ENCODE measurements at regions not wholly inside any gene's neighbourhood (a gene's known extent, or its start where the extent isn't known, plus 50 kb on each side); places are given as distances from the start of the nearest gene placed in this dataset.
"Not testable (repeated sequence)": the region's sequence is repeated elsewhere in the genome, so short reads cannot be mapped to it uniquely, and the experiment has no call there.

DNA sequence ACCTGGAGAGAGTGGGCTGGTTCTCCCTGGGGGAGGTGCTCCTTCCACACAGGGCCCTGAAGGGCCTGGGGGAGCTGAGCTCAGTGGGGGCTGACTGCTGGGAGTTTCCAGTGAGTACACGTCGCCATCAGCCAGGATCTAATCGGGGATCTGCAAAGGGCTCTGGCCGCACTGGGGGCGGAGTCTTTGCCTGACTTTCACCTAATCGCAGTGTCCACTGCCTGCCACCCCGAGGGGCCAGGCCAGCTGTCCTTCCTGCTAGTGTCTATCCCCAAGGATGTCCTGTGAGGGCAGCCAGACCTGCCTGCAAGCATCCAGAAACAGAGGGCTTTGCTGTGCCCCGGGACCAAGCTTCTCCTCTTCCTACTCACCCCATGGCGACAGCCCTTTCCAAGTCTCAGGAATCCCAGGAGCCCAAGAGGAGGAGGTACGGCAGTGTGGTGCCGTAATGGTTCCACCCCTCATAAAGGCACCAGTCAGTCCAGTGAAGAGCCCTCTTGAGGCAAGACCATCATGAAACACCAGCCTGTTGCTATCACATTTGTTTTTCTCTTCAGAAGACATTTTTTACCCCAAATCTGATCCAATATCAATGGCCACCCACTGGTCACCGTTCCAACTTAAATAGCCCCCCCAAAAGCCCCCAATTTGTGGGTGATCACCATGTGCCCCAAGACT lies 243.1 kb upstream of the ECI2 start:
- no peak for DNase-seq (ENCODE audit: low read depth in 3 of 3)

DNA sequence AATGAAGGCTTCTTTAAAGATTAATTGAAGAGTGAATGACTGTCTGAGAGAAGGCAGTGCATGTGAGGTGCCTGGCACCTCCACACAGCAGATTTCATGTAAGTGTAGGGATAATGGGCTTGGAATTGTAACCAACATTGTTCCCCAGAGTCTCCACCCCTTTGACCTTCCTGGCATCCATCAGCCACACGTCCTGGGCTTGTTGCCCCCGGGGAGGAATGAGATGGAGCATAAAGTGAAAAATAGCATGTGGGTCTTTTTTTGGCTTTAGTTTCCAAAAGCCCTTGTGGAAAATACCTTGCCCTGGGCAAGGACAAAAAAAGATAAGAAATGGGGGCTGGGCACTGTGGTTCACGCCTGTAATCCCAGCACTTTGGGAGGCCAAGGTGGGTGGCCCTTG lies 242.2 kb upstream of the ECI2 start:
- DNase-seq (ENCODE audit: low read depth in 3 of 3), result no peak

DNA sequence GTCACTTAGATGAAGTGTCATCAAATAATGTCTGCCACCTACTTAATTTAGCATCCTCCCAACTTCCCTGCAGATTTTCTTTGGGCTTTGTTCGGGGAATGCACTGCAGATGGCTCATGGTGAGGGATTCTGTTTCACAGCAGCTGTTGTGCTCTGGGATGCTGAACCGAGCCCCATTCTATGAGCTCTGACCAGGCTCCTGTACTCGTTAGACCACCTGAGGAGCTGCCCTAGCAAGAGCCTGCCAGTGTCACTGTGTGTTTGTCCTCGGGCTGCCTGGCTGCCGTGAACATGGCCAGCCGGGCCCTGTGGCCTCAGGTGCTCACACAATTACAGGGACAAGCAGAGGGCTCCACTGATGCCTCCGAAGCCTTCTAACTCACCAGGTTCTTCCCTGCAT lies 238.8 kb upstream of the ECI2 start:
- DNase-seq (ENCODE audit: low read depth in 3 of 3), result no peak

DNA sequence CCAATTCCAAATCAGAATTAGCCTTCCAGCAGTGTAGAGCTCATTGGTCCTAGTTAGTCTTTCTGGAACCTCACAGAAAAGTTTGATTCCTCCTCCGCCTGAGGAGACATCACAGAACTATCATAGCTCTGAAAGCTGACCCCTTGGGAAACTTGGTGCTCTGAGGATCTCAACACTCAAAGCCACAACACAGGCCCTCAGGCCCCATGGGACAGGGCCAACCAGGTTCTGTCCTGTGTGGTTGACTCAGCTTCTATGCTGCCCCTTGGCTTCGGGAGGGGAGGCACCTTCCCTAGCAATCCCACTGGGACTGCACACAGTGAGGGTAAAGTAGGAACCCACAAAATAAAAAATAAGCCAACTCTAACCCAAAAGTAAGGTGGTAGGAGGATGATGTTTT lies 237.5 kb upstream of the ECI2 start:
- DNase-seq (ENCODE audit: low read depth in 3 of 3), result no peak

DNA sequence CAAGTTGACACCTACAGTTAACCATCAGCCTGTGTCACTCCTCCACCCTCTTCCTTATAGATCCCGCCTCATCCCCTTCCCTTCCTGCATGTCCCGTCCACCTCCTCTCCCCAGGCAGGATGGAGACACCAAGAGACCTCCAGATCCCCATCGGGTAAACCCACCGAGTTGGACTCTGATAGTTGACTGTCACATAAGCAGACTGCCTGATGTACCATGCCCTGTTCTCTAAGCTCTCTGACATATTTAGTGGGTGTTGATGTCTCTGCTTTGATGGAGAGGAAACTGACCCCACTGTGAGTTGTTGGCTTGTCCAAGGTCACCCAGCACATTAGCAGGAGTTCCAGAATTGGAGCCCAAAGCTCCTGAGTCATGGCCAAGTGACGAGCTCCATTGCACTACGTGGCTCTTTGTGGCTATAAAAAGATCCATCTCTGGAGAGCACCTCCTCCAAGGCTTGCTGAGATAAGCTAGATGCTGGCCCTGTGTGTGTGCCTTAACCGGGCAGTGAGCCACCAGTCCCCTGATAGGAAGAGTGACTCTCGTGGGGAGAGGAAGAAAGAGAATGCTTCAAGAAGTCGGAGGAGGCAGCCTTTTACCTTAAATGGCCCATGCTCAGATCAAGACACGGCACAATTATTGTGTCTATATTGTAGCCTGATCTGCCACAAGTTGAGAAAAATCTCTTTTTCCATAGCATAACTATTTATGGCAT lies 236.0 kb upstream of the ECI2 start:
- DNase-seq (ENCODE audit: low read depth in 3 of 3), result no peak

DNA sequence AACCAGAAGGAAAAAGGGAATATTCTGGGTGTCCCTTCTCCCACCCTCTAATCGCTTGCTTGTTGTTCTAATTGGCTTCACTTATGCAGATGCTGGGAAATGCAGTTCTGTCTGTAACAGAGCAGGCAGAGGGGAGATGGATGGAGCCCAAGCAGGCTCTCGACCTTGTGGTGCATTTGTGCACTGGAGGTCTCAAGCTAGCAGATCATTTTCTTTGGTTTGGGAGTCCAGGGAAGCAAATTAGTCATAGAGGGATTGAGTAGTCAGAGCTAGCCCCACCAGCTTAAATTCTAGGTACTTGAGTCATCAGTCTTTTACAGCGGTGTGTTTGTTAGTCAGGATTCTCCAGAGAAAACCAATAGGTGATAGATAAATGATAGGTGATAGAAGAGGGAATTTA lies 234.7 kb upstream of the ECI2 start:
- DNase-seq (ENCODE audit: low read depth in 3 of 3), result no peak

DNA sequence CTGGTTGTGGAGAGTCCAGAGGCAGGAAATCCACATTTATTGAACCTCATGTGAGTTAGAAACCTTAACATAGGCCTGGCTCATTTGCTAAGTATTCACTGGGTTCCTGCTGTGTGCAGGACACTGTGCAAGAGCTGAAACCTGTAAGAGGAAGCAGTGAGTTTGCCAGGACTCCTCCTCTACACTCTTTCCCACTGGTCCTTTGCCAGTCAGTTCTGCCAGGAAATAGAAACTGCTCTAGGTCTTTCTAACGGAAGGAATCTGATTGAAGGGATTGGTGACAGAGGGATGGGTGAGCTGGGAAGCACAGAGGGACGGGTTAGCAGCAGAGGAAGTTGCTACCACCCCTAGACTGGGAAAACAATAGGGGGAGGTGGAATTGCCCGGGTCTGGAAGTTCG lies 234.2 kb upstream of the ECI2 start:
- no peak for DNase-seq (ENCODE audit: low read depth in 3 of 3)

DNA sequence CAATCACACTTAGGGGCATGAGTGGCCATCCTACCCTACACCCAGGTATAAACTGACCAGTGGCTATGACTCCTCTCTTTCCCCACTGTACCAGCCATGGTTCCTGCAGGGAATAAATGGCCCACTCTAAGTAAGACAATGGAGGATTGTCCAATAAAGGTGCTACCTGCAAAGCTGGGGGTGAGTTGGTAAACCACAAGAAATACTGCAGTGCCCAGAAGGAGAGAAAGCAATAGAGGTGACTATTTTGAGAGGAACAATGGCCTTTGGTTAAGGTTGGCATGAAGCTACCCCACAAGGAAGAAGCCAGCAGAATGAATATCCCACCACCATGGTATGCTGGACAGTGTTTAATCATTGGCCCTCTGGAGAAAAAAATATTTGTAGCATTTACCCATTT lies 233.3 kb upstream of the ECI2 start:
- no peak for DNase-seq (ENCODE audit: low read depth in 3 of 3)

DNA sequence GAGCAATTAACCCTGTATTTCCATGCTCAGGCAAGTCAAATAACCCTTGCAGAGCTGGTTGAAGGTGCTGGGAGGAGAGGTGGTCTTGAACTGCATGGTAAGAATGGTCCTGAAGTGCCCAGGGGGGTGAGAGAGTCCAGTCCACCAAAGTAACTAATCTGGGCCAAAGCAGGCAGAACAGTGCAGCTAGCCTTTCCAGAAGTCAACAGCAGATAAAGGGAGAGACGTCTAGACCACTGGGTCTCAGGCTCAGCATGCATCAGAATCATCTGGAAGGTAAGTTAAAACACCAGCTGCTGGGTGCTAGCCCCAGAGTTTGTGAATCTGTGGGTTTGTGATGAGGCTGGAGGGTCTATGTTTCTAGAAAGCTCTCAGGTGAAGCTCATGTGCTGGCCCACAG lies 232.3 kb upstream of the ECI2 start:
- no peak for DNase-seq (ENCODE audit: low read depth in 3 of 3)

DNA sequence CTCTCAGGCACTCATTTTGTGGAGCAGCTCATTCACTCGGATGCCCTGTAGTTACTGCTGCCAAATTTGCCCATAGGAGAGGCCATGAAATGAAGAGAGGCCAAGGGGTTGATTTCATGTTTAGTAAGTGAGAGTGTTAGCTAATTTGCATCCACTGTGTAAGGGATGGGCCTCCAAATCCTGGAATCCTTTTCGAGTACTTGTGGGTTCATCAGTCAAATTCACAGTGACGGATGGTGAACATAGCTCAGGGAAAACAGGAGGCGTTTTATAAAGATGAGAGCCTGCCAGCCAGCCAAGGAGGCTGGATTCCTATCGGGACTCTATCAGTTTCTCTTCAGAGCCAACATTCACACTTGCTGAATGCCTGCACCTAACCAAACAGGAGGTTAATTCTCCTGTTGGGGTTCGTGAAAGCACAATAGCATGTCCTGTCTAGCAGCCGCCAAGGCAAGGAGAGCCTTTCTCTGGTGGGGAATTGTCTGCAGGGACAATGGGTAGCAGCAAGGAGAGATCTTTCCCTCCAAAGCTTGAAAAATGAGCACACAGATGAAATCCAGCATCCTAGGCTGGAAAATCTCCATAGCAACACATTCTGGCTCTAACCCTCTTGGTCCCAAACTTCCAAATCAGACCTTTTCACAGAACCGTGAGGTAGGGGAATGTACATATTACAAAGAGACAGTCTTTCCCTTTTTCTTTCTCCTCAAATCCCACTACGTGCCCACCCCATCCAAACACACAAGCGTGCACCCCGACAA lies 231.4 kb upstream of the ECI2 start:
- DNase-seq (ENCODE audit: low read depth in 3 of 3), result no peak

DNA sequence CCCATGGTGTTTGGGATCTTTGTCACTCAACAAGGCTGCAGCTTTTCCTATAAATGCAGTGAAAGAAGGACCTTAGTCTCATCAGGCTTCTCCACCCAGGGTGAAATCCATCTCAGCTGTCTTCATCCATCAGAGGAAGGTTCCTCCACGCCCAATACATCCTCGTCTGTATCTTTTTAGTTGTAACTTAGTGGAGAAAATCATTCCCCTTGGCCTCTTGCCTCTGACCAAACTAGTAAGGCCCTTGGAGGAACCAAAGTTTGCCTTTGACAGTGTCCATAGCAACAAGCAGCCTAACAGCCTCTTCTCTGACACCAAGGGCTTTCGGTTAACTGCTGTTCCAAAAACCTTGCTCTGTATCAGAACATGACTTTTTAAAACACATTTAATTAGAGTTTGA lies 230.3 kb upstream of the ECI2 start:
- no peak for DNase-seq (ENCODE audit: low read depth in 3 of 3)

DNA sequence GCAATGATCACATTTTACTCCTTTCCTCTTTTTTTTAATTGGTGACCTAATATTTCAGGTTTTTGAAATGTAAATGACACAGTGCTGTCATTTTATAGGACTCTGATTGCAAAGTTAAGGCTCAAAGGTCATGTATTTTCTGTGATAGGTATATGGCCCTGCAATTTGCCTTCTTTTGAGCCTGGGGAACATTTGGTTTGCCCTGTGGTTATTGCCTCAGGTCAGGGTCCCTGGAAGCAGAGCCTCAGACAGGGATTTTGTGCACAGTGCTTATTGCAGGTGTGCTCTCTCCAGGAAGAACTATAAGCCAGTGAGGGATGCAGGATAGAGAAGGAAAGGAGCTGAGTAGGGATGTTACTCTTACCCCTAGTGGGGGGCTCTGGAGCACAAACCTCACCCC lies 229.3 kb upstream of the ECI2 start:
- DNase-seq (ENCODE audit: low read depth in 3 of 3), result no peak

DNA sequence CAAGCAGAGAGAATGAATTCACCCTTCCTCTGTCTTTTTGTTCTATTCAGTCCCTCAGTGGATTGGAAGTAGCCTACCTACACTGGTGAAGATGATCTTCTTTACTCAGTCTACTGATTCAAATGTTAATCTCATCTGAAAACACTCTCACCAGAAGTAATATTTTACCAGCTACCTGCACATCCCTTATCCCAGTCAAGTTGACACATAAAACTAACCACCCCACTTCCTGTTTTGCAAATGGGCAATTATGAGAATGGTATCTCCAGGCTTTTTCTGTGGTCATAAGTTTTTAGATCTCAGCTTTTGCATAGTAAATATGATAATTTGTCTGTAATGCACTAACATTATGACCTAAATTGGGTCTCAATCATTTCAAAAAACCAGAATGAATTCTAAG lies 228.8 kb upstream of the ECI2 start:
- no peak for DNase-seq (ENCODE audit: low read depth in 3 of 3)

DNA sequence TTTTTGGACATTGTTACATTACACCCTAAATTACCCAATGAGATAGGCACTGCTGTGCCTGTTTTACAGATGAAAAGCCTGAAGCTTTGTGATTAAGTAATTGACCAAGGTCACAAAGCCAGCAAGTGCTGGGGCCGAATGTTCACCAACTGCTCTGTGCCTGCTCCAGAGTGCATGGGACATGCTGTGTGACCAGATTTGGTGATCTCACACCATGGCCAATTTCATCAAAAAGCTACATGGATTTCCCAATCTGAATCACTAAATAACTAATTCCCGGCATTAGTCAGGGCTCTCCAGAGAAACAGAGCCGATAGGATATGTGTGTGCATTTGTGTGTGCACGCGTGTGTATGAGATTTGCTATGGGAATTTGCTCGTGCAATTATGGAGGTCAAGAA lies 228.3 kb upstream of the ECI2 start:
- no peak for DNase-seq (ENCODE audit: low read depth in 3 of 3)

DNA sequence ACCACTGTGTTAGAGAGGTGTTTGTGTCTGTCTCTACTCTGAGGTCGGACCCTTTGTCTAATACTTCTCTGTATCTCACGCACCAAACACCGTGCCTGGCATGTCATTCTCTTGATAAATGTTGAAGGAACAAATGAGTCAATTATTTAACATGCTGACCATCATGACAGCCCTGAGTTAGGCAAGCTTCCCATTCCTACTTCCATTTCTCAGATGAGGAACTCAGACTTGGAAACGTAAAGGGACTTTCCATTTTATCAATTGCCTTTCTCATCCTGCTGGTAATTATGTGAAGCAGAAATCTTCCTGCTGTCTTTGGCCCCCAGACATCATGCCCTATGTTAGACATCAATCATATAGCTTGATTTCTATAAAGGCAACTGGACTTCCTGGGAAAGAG lies 227.0 kb upstream of the ECI2 start:
- DNase-seq (ENCODE audit: low read depth in 3 of 3), result no peak

DNA sequence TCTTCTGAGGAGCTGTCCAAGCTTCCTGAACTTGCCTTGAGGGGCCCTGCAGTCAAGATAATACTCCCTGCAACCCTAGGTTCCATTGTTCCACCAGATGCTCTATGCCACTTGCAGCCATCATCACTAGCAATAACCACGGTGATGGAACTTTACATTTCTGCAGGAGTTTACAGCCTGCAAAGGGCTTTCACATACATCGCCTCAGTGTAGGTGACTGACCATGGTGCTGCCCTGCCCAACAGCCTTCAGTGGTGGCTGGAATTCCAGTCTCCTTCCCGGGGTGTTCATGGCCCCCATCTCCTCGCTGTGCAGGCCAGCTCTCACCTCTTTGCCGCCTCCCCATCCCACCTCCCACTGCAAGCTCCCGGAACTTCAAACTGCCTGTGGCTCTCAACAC lies 225.5 kb upstream of the ECI2 start:
- no peak for DNase-seq (ENCODE audit: low read depth in 3 of 3)

DNA sequence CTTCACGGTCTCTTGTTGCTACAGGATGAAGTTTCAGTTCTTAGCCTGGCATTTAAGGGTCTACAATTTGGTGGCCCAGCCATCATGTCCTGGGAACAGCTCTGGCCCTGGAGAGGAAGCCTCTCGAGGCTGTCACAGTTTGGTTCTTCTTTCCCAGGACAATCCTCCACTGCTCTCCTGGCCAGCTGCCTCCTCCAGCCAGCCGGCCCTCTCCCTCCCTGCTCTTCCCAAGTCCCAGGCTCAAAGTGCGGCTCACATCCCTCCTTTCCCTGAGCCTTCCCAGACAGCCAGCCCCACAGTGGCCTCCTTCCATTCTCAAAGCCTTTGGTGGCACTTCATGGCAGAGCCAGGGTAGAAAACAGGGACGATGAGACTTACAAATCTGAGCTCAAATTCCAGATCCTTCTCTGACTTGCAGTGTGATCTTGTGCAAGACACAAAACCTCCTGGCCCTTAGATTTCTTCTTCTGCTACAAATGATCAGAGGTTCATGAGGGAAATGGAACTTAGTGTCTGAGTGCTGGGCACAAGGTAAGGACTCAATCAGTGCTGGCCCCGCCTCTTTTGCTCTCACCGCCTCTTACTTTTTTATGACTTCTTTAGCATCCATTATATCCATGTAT lies 223.8 kb upstream of the ECI2 start:
- no peak for DNase-seq (ENCODE audit: low read depth in 3 of 3)

DNA sequence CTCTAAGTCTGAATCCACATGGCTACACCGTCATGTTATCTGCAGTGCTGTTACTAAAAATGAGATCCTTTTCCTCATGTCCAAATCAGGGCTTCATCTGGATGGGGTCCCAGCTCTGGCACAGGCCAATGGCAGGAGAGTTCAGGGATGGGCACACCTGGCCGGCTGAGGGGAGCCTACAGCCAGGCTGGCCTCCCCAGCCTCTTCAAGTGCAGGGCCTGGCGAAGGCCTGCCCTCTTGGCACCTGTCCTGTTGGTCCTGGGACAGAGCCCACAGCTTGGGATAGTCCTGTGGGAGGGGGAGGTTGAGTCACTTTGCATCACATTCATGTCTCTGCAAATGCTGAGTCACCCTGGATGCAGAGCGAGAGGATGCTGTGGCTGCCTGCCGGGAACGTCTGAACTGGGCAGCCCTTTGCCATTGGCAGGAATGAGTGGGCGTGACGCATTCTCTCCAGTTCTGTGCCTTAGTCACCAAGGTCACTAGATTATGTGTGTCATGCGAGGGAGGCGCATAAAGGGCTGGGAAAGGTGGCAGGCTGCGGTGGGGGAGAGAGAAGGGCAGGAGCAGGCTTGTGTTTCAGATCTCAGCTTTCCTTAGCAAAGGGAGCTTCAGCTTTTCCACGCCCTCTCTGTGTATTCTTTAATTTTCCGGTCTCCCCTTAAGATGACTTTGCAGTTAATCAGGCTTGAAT lies 223.2 kb upstream of the ECI2 start:
- no peak for DNase-seq (ENCODE audit: low read depth in 3 of 3)

DNA sequence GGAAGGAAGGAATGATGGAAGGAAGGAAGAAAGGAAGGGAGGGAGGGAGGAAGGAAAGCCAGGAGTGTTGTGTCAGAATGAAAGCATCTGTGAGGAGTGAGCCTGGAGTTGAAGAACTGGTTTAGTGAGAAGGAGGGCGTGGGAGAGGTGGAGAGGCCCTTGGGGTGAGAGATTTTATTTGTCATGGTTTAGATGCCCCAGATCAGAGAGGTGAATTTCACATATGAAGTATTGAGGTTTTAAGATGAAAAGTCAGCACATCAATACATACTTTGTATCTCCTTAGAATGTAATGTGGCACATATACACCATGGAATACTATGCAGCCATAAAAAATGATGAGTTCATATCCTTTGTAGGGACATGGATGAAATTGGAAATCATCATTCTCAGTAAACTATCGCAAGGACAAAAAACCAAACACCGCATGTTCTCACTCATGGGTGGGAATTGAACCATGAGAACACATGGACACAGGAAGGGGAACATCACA lies 222.3 kb upstream of the ECI2 start:
- DNase-seq (ENCODE audit: low read depth in 3 of 3), result not testable (repeated sequence)

DNA sequence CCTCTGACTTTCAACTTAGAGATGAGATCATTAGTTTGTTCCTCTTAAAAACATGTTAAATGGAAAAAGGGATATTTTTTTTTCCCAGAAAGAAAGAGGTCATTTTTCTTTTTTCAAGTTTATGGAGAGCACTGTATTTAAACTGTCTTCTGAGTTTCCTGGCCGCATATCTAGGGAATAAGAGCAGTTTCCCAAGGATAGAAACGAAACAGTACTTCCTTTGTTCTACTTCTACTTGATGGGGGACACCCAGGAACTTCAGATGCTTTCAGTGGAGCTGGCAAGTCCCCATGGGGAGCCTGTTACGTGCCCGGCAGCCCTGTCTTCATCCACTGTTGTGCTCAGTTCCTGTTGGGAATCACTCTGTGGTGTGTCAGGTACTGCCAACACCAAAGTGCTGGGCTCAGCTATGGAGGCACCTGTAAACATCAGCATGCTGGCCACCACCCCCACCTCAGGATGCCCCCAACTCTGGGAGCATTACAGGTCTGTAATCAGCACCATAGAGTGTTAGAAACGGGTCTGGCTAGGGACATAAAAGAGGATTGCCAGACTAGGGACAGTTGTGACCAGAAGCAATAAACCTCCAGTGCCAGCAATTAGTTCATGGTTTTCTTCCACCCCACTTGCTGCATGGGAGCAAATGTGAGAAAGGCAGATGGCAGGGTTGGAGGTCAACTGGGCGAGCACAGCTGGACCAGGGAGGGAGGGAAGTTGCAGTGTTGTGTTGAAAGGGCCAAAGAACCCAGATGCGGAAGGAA lies 221.7 kb upstream of the ECI2 start:
- no peak for DNase-seq (ENCODE audit: low read depth in 3 of 3)

DNA sequence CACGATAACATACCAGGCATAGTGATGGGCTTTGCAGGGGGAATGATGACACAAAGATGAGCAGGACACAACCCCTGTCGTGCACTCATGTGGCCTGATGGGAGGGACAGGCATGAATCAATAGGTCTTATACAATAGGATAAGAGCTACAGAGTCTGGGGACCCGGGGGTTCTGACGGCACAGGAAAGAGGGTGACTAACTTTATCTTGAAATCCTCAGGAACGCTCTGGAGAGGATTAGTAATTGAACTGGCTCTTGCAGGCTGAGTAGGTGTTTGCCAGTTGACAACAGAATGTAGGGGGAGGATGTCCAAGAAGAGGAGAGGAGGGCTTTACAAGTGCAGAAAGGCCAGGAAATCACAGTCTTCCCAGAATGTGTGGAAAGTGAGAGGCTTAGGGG lies 219.9 kb upstream of the ECI2 start:
- DNase-seq (ENCODE audit: low read depth in 3 of 3), result no peak

All from stimulated activated CD4-positive, alpha-beta T cell treated with anti-CD3 and anti-CD28 coated beads, TNF-alpha, amount 100 ng/mL, for 4 hours (primary cell).